MV-4-11 (cell line): ENCODE measurements at regions not wholly inside any gene's neighbourhood (a gene's known extent, or its start where the extent isn't known, plus 50 kb on each side); places are given as distances from the start of the nearest gene placed in this dataset.

Source experiments
- DNase-seq: peaks from one replicate; lab custom pipeline; 2025; lab: John Stamatoyannopoulos, UW

- no peak for DNase-seq
These were observed 166.0 kb upstream of the MDFIC start for GRCh38 chr7:114755856-114756255.

DNA sequence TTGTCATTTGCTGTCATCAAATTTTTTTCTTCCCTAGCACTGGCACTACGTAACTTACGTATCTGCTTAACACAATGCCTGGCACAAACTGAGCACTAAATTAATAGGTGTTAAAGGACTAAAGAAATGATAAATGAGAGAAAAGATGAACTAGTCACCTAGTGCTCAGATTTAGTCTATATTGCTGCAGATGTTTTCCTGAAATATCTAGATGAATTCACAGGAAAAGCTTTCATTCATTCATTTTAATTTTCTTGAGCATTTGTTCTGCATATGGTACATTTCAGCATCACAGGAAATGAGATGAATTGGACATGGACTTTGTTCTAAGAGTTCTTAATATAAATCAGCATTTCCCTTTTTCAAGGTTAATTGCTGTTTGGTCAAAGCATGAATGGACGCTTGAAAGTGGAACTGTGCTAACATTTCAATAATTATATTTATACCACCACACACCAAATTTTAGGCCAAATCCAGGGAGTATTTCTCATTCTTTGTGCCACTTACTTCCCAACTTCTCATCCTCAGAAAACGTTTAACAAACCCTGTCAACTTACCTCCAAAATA is 163.2 kb upstream of the MDFIC start:
- no peak for DNase-seq

GRCh38 chr7:114759347-114760062 is 162.4 kb upstream of the MDFIC start:
- DNase-seq = no peak

DNA sequence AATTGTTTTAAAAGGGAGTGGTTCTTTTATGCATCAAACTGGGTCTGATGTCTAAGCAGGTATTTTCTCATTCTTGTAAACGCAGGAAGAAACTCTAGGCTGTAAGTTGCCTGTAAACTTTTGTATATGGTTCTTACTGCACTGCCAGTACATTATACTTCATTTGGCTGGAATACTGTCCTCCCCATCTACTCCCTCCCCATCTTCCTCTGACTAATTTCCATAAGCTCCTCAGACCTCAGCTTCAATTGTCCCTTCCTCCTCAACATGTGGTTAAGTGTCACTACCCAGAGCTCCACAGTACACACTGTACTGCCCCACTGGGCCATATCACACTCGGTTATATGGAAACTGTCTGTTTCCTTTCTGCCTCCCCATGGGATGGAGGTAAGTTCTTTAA is 161.4 kb upstream of the MDFIC start:
- no peak for DNase-seq

DNA sequence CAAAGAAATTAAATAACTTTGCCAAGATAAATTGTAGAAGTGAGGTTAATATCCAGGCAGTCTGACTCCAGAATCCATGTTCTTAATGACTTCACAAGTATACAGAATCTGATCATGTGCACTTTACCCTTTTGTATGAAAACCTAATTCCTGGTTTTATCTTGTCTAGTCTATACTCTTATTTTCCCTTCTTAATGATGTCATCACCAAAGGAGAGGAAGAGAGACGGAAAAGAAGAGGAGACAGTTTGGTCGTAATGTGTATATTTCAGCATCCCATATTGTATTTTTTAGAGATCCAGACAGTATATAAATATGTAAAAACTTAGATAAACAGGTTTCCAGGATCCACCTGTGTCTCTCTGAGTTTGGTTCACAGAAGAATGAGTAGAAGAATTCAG is 159.9 kb upstream of the MDFIC start:
- no peak for DNase-seq

- DNase-seq = no peak
These were observed 156.4 kb upstream of the MDFIC start for GRCh38 chr7:114765331-114766040.

GRCh38 chr7:114766041-114766356 is 155.9 kb upstream of the MDFIC start:
- no peak for DNase-seq

DNA sequence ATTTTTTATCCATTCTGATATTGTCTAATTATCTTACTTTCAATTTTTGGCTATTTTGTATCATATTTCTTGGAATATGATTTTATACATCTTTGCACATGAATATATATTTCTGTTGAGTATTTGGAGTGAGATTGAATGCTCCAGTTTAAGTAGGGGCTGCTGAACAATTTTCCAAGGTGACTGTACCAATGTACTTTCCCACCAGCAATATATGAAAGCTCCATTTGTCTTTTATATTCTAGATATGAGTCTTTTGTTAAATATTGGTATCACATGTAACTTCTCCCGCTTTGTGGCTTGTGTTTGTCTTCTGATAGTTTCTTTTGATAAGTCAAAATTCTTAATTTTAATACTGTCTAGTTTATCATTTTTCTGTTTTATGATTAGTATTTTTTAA is 144.6 kb upstream of the MDFIC start:
- no peak for DNase-seq

DNA sequence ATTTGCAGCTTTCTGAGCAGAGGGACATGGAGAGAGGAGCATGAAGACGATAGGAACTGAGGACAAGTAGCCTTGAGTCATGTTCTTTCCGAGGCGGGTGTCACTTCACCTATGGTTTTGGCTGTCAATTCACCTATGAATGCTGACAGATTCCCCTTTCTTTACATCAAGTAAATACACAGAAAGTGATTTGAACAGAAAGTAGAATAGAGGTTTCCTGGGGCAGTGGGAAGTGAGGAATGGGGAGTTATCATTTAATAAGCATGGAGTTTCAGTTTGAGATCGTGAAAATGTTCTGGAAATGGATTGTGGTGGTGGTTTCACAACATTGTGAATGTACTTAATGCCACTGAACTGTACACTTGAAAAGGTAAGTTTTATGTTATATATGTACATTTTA is 138.4 kb upstream of the MDFIC start:
- no peak for DNase-seq

GRCh38 chr7:114784177-114784576 is 137.7 kb upstream of the MDFIC start:
- no peak for DNase-seq

DNA sequence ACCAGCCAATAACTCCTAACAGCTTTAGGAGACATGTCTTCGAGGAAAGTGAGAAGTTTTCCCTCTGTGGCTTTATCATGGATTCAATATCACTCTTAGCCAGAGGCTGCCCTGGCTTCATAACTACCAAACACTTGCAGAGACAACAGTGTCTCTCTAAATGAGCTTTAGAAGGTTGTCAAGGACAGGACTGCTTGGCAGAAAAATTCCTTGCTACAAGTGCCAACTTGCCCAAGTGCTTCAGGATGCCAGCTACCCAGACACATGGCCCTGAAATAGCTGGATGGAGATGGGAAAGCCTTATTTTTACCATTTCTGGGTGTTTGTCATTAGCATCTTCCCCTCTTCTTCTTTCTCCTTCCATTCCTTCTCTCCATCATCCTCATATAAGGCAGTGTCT is 137.1 kb upstream of the MDFIC start:
- no peak for DNase-seq

GRCh38 chr7:114785496-114785895 is 136.4 kb upstream of the MDFIC start:
- no peak for DNase-seq

GRCh38 chr7:114786455-114786854 is 135.4 kb upstream of the MDFIC start:
- DNase-seq = no peak

DNA sequence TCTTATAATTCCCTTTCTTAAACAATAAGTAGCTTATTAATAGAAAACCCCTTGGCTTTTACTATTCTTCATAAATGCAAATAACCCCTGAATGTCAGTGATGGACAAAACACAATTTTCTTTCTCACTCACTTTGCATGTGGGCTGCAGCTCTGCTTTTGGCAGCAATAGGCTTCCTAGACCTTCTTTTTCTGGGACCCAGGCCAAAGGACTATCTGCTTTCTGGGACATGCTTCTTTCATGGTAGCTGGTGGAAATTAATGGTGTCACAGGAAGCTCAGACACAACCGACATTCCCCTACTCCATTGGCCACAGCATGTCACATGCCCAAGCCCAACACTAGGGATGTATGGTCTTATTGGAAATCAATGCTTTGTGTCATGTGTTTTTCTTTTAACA is 134.3 kb upstream of the MDFIC start:
- no peak for DNase-seq

DNA sequence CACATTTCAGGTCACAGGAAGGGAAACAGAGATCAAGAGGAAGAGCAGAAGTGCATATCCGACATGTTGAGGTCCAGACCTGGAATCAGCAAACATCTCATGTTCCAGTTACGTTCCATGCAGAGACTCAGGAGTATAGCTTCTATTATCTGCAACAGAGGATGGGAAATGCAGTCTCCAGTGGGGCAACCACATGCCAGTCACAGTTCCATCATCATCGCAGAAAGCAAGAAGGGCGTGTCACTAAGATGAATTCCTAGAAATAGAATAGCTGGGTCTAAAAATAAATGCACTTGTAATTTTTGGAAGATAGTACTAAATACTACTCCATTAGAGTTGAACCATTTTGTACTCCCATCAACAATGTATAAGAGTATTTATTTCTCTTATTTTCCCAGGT is 133.2 kb upstream of the MDFIC start:
- DNase-seq = no peak

- no peak for DNase-seq
These were observed 132.7 kb upstream of the MDFIC start for GRCh38 chr7:114789161-114789560.

DNA sequence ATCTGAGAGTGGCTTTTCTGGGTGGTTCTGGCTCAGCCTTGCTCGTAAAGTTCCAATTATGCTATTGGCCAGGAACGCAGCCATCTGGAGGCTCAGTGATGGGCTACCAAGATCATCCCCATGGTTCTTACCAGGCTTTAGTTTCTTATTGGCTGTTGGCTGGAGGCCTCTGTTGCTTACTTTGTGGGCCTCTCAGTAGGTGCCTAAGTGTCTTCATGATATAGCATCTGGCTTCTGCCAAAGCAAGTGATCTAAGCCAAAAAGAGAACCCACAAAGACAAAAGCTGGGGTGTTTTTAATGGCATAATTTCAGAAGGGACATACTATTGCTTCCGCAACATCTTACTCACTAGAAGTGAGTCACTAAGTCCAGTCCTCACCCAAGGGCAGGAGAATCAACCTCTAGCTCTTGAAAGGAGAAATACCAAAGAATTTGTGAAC is 132.0 kb upstream of the MDFIC start:
- DNase-seq = no peak

DNA sequence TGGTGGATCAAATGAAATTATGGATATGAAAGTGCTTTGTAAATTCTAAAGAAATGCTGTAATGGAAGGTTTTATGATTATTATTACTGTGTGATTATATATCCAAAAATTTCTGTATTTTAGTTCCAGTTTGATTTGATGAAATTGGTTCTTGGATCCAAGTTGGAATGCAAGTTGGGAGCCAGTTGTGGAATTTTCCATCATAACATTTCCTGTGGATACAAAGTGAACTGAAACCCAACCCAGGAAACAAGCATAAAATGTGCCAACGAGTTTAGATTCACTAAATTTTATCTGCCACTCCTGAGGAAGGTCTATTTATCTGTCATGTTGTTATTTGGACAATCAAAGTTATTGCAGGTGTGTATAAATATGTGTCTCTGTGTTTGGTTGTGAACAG is 131.4 kb upstream of the MDFIC start:
- DNase-seq = no peak

DNA sequence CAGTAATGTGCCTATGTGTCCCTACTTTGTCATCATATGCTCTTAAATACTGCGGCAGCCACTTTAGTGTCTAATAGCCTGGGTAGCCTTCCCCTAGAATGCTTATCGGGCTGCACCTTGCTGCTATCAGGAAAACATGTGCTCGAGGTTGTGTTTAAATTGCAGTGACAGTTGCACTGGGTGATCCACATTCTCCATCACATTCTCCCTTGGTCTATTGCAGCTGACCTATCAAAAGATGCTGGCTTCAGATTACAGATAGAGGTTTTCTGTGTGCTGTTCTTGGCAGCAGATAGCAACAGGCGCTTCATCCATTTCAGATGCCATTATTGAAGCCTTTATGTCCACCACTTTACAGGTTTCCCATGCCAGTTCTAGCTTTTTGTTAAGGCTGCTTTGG is 130.1 kb upstream of the MDFIC start:
- no peak for DNase-seq

- DNase-seq = no peak
These were observed 128.6 kb upstream of the MDFIC start for GRCh38 chr7:114793155-114793845.

DNA sequence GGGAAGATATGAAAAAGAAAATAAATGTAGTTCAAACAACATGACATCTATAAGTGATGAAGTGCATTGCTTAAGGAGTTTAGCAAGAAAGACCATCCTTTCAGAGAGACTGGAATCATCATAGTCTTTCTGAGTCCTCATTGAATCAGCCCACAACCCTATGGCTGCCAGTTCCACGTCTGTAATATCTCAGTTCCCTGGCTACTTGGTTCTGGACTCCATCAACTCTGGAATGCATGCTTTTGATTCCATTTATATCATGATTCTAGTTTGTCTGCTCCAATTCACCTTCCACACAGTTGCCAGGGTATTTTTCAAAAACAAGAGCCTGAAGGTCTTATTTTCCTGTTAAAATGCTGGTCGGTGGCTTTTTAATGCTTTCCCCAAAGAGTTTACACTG is 126.4 kb upstream of the MDFIC start:
- DNase-seq = no peak

DNA sequence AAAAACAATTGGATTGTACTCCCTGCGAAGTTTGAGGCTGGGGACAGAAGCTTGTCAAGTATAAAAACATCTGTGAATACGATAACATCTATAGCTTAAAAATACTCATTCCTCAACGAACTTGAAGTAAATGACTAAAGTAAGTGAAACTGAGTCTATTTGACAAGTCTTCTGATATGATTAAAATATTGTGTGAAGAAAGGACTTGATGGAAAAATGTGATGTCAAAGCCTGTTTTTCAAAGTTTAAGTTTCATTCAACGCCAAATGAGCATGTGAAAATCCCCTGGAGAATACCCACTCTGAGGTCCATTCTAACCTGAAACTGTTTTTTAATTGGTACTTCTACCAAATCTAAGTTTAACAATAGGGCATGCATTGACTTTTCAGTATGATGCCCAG is 122.3 kb upstream of the MDFIC start:
- DNase-seq = no peak

GRCh38 chr7:114802632-114803031 is 119.3 kb upstream of the MDFIC start:
- no peak for DNase-seq
